A673 (cell line): ENCODE measurements at regions not wholly inside any gene's neighbourhood (a gene's known extent, or its start where the extent isn't known, plus 50 kb on each side); places are given as distances from the start of the nearest gene placed in this dataset.

ENCODE experiments used
- BruUV-seq: library from RNA; stranded (reverse); fragments of 400-500 nt; replicated peaks from 2 replicates; lab custom pipeline; 2021; lab: Mats Ljungman, UMichigan
- CTCF ChIA-PET: fragments of 300-600 bp; sonication (Branson Sonifier 250); formaldehyde crosslinking; loops from one replicate; lab custom pipeline; 2022; ENCODE audit warnings: antibody characterized with exemption; lab: Charles Lee
- POLR2A ChIA-PET: fragments of 300-600 bp; sonication (Branson Sonifier 250); formaldehyde crosslinking; loops from one replicate; lab custom pipeline; 2022; ENCODE audit warnings: antibody characterized with exemption; ENCODE audit not compliant: low non-redundant PET; lab: Charles Lee
- DNase-seq: peaks from one replicate; pipeline ENCODE4 v3.0.0-alpha.2; 2015; ENCODE audit warnings: low spot score
- H3K27ac ChIP-seq: fragments of 200-600 bp; sonication (generic); 2 replicates; pipeline ENCODE4 v1.5.1; 2016; ENCODE audit warnings: mixed run types, low read depth, mild to moderate bottlenecking, mixed read lengths, antibody characterized with exemption, low read length; ENCODE audit not compliant: poor library complexity, severe bottlenecking
- H3K27me3 ChIP-seq: fragments of 200-600 bp; sonication (generic); replicated peaks from 2 replicates; pipeline ENCODE4 v1.6.1; 2017; ENCODE audit warnings: mixed run types, low read depth, mild to moderate bottlenecking, mixed read lengths, antibody characterized with exemption, low read length; ENCODE audit not compliant: insufficient read depth, poor library complexity
- H3K36me3 ChIP-seq: fragments of 200-600 bp; sonication (generic); 2 replicates; pipeline ENCODE4 v1.6.1; 2016; ENCODE audit warnings: mixed run types, mild to moderate bottlenecking, mixed read lengths, antibody characterized with exemption, low read length; ENCODE audit not compliant: insufficient read depth, poor library complexity, severe bottlenecking
- H3K4me1 ChIP-seq: fragments of 200-600 bp; sonication (generic); 2 replicates; pipeline ENCODE4 v1.6.1; 2017; ENCODE audit warnings: mixed run types, mild to moderate bottlenecking, mixed read lengths, antibody characterized with exemption, low read length; ENCODE audit not compliant: insufficient read depth, poor library complexity, severe bottlenecking
- H3K4me3 ChIP-seq: fragments of 200-600 bp; sonication (generic); 2 replicates; pipeline ENCODE4 v1.5.1; 2016; ENCODE audit warnings: low read depth, mixed run types, mild to moderate bottlenecking, mixed read lengths, low read length; ENCODE audit not compliant: poor library complexity, severe bottlenecking
- H3K9me3 ChIP-seq: fragments of 200-600 bp; sonication (generic); 2 replicates; pipeline ENCODE4 v1.6.1; 2016; ENCODE audit warnings: mixed run types, low read depth, mild to moderate bottlenecking, mixed read lengths, antibody characterized with exemption, low read length; ENCODE audit not compliant: poor library complexity, severe bottlenecking
- EZH2 ChIP-seq: fragments of 200-600 bp; sonication (generic); IDR thresholded peaks from 2 replicates; pipeline ENCODE4 v1.6.1; 2017; ENCODE audit warnings: borderline replicate concordance, low read depth, mild to moderate bottlenecking, mixed read lengths, antibody characterized with exemption, low read length; ENCODE audit not compliant: poor library complexity, severe bottlenecking
- intact Hi-C: fragments of 100-400 bp; cut with micrococcal nuclease; formaldehyde crosslinking; loops from one replicate; pipeline ENCODE4 v1.10.0; 2022; ENCODE audit not compliant: unreplicated experiment
- TF ChIP-seq, protein P1 (sequence below): fragments of 300-800, 200-600 bp; sonication (generic); conservative IDR thresholded peaks from 2 replicates; pipeline ENCODE4 v1.5.1; 2017; ENCODE audit warnings: low read depth, mild to moderate bottlenecking, antibody characterized with exemption, low read length, moderate library complexity, mixed read lengths

- no peak for DNase-seq
- Histone ChIP-seq H3K36me3 (no peaks in the 10 kb centered on the region), H3K27ac (no peak overlapping the region), H3K27me3 (no peaks in the 10 kb centered on the region), H3K4me3 (no peak overlapping the region), H3K4me1 (no peaks in the 10 kb centered on the region), H3K9me3 (no peaks in the 10 kb centered on the region)
- TF ChIP-seq EZH2, result no peak
- TF ChIP-seq, protein P1, sequence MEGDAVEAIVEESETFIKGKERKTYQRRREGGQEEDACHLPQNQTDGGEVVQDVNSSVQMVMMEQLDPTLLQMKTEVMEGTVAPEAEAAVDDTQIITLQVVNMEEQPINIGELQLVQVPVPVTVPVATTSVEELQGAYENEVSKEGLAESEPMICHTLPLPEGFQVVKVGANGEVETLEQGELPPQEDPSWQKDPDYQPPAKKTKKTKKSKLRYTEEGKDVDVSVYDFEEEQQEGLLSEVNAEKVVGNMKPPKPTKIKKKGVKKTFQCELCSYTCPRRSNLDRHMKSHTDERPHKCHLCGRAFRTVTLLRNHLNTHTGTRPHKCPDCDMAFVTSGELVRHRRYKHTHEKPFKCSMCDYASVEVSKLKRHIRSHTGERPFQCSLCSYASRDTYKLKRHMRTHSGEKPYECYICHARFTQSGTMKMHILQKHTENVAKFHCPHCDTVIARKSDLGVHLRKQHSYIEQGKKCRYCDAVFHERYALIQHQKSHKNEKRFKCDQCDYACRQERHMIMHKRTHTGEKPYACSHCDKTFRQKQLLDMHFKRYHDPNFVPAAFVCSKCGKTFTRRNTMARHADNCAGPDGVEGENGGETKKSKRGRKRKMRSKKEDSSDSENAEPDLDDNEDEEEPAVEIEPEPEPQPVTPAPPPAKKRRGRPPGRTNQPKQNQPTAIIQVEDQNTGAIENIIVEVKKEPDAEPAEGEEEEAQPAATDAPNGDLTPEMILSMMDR, result no peak
- no TSS peak for BruUV-seq
- CTCF ChIA-PET, result interaction anchor here (0.6 kb wide), 1 partner anchor 135 kb away, joined by 5 read pairs; no protein-coding TSS in a partner anchor
- POLR2A ChIA-PET, result no interaction called here
- intact Hi-C loops, result no loop called here
These were observed 217.5 kb downstream of the LPIN1 start for GRCh38 chr2:11963966-11964365.

DNA sequence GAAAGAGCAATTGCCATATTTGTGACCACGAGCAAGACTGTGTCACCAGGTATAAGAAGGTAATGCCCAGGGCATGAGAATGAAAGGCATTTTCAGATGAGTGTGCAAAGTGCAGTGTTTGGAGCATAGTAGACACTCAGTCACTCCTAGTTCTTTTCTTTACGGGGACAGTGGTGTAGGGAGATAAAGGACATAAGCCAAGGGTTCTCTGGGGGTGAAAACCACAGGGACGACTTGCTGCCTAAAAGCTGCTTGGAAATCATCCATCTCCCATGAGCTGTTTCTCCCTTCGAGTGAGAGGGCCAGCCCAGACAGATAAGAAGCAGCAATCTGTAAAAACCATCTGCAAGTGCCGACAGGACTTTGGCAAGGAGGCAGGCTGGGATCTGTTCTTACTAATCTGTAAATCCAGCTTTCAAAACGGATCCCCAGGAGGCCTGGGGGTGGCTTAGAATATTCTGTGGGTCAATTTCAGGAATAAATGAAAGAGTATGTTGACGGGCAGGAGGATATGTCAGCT is 221.6 kb downstream of the LPIN1 start:
- H3K27ac ChIP-seq, result no peak overlapping the region
- CTCF ChIA-PET, result no interaction called here
- no peaks in the 10 kb centered on the region for H3K4me1 ChIP-seq
- DNase-seq, result peak; percentile 17
- H3K4me3 ChIP-seq, result no peak overlapping the region
- H3K27me3 ChIP-seq, result no peaks in the 10 kb centered on the region
- intact Hi-C loops, result no loop called here
- TF ChIP-seq EZH2, result no peak
- TF ChIP-seq, protein P1, result no peak
- H3K9me3 ChIP-seq, result no peaks in the 10 kb centered on the region
- POLR2A ChIA-PET, result no interaction called here
- no TSS peak for BruUV-seq
- no peaks in the 10 kb centered on the region for H3K36me3 ChIP-seq

GRCh38 chr2:11968521-11968920 is 222.1 kb downstream of the LPIN1 start:
- BruUV-seq, result no TSS peak
- Histone ChIP-seq H3K4me3 (no peak overlapping the region), H3K27me3 (no peaks in the 10 kb centered on the region), H3K9me3 (no peaks in the 10 kb centered on the region), H3K27ac (no peak overlapping the region), H3K4me1 (no peaks in the 10 kb centered on the region), H3K36me3 (no peaks in the 10 kb centered on the region)
- intact Hi-C loops, result no loop called here
- POLR2A ChIA-PET, result no interaction called here
- no peak for DNase-seq
- no peak for TF ChIP-seq EZH2
- TF ChIP-seq, protein P1, result no peak
- CTCF ChIA-PET, result no interaction called here
